ELF-1 (cell line): ENCODE measurements at regions not wholly inside any gene's neighbourhood (a gene's known extent, or its start where the extent isn't known, plus 50 kb on each side); places are given as distances from the start of the nearest gene placed in this dataset.

Source experiments
- DNase-seq: peaks from one replicate; pipeline ENCODE4 v3.0.0-alpha.2; 2016; ENCODE audit warnings: low read depth, low spot score

DNA sequence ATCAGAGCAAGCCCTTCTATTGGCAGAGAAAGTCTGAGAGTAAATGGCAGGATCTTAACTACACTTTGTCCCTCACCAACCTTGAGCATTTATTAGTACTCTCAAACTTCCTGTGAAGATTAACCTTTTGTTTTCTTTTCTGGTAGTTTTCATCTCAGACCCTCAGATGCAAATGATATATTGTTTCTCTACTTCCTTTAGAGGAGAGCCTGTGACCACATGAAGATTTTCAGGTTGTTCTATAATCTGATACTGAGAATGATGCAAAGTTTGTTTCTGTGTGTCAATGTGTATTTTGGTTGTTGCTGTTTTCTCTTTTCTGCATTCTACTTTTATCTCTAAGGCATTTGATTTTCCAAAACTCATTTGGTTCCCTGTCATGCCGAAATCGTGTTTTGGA, 165.8 kb upstream of the CYSLTR1 start:
- DNase-seq: no peak

DNA sequence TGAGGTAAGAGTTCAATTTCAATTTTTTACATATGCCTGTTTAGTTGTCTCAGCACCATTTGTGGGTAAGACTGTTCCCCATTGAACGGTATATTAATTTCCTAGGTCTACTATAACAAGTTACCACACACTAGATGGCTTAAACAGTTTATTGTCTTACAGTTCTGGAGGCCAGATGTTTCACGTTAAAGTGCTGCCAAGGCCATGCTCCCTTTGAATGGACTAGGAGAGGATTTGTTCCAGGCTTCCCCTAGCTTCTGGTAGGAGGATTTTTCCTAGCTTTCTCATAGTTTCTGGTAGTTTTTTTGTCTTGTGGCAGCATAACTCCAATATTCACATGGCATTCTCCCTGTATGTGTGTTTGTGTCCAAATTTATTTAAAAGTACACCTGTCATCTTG, 149.3 kb upstream of the CYSLTR1 start:
- no peak for DNase-seq

GRCh38 chrX:78456909-78457308, 129.5 kb upstream of the CYSLTR1 start:
- DNase-seq: no peak

DNA sequence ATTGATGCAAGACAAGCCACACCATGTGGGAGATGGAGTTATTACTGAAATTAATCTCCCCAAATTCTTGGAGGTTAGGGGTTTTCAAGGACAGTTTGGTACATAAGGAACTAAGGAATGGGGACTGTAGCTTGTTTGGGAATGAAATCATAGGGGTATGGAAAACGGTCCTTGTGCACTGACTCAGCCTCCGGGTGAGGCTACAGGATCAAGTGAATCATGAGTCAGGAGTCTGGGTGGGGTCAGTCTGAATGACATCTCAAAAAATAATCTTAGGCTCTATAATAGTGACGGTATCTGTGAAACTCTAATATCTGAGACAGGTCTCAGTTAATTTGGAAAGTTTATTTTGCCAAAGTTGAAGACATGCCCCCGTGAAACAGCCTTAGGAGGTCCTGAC, 128.5 kb upstream of the CYSLTR1 start:
- no peak for DNase-seq

GRCh38 chrX:78452356-78452755, 124.9 kb upstream of the CYSLTR1 start:
- DNase-seq: no peak

DNA sequence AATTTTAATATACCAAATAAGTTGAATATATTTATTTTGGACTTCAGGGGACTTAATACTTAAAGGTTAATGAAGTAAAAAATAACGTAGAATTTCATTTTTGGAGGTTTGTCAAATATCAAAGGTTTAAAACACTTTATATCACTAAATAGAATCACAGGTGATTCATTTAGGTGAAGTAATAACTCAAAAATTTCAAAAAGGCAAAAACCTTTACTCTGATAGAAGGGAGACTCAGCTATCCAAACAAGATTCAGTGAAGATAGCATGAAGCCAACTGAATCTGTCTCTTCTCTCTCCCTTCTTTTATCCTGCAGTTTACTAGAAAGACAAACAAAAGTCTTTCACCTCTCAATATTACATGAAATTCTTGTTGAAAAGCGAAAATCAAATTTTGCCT, 110.2 kb upstream of the CYSLTR1 start:
- no peak for DNase-seq

- DNase-seq: no peak
Observed at GRCh38 chrX:78429172-78429571, 101.8 kb upstream of the CYSLTR1 start.

DNA sequence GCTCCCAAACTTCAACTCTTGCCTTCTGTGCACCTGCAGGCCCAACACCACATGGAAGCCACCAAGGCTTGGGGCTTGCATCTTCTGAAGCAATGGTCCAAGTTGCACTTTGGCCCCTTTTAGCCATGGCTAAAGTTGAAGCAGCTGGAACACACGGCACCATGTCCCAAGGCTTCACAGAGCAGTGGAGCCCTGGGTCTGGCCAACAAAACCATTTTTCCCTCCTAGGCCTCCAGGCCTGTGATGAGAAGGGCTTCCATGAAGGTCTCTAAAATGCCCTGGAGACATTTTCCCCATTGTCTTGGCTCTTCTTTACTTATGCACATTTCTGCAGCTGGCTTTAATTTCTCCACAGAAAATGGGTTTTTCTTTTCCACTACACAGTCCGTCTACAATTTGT, 61.3 kb upstream of the CYSLTR1 start:
- no peak for DNase-seq

- no peak for DNase-seq
Observed at GRCh38 chrX:78387364-78387763, 60.0 kb upstream of the CYSLTR1 start.

DNA sequence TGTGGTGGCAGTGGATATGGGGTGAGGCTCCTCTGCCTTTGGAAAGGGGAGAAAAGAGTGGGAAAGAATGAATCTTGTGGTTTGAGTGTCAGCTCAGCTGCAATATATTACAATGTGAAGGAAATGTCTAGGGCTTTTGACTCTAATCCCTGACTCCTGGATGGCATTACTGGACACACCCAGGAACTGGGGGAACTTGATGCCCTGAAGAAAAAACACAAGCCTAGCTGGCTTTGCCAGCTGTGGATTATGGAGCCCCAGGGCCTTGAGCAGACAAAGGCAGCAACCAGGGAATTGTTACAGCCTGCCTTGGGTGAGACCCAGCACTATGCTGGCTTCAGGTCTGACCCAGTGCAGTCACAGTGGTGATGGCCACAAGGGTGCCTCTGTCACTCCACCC, 57.1 kb upstream of the CYSLTR1 start:
- no peak for DNase-seq

- no peak for DNase-seq
Observed at GRCh38 chrX:78383594-78383993, 56.2 kb upstream of the CYSLTR1 start.

GRCh38 chrX:78378476-78379115, 51.2 kb upstream of the CYSLTR1 start:
- DNase-seq: no peak
